ENCODE measurements at regions not wholly inside any gene's neighbourhood (a gene's known extent, or its start where the extent isn't known, plus 50 kb on each side); places are given as distances from the start of the nearest gene placed in this dataset.

- WGBS, 2 experiments (ENCODE audit: extremely low coverage in 1 of 2, insufficient coverage in 1 of 2, insufficient read length in 1 of 2, insufficient replicate concordance in 2 of 2, low coverage in 1 of 2, low lambda C conversion rate in 2 of 2, missing lambda C conversion rate in 1 of 2) = 57% methylated on average over 3 of the region's 3 CpGs; no CpG with 5 or more reads in 1 of the 2 experiments
- no peak overlapping the region for H3K14ac ChIP-seq (ENCODE audit: insufficient read length)
- no peaks in the 10 kb centered on the region for H3K79me1 ChIP-seq (ENCODE audit: low read depth, low read length)
- H2BK20ac ChIP-seq (ENCODE audit: low read length) = no peak overlapping the region
- H3K36me3 ChIP-seq (ENCODE audit: control insufficient read depth in 2 of 4, insufficient read depth in 4 of 4, low read length in 3 of 4) = no peaks in the 10 kb centered on the region
- no peak overlapping the region for H2AK5ac ChIP-seq (ENCODE audit: low read depth, low read length)
- H2BK5ac ChIP-seq (ENCODE audit: low read depth, low read length) = no peak overlapping the region
- H3K9me3 ChIP-seq (ENCODE audit: insufficient read depth in 2 of 2, low read depth in 1 of 2, low read length in 1 of 2) = no peaks in the 10 kb centered on the region
- no peak overlapping the region for H3K23ac ChIP-seq (ENCODE audit: insufficient read length)
- no peaks in the 10 kb centered on the region for H3K27me3 ChIP-seq (replicated peaks in 1 of 4; ENCODE audit: control insufficient read depth in 3 of 4, extremely low read depth in 1 of 4, insufficient read depth in 3 of 4, low read length in 3 of 4)
- FAIRE-seq (no peak), DNase-seq (ENCODE audit: low read depth in 1 of 2, low spot score in 2 of 2) (no peak)
- H3K4me3 ChIP-seq (ENCODE audit: extremely low read depth in 1 of 4, insufficient read depth in 2 of 4, low read depth in 3 of 4, low read length in 4 of 4) = no peak overlapping the region
- no peak overlapping the region for H3K56ac ChIP-seq (replicated peaks; ENCODE audit: insufficient read length, low read depth, low read length)
- CTCF ChIA-PET (ENCODE audit: partially characterized antibody) = interaction anchor here (0.7 to 1.0 kb wide), 3 partner anchors 18 to 49 kb away, joined by 3 to 4 read pairs (median 3); no protein-coding TSS in a partner anchor
- POLR2A ChIA-PET (ENCODE audit: partially characterized antibody) = no interaction called here
- no peak overlapping the region for H3K18ac ChIP-seq (ENCODE audit: extremely low read depth, low read length)
- no peak overlapping the region for H3K9ac ChIP-seq (replicated peaks in 1 of 4; ENCODE audit: extremely low read depth in 1 of 4, low read depth in 3 of 4, low read length in 3 of 4)
- no peak overlapping the region for H3K4me2 ChIP-seq (ENCODE audit: insufficient read depth in 1 of 2, low read depth in 2 of 2, low read length in 2 of 2)
- no peak overlapping the region for H2BK12ac ChIP-seq (ENCODE audit: low read depth, low read length)
- H4K5ac ChIP-seq (ENCODE audit: insufficient read length, low read depth, low read length) = no peak overlapping the region
- H3K27ac ChIP-seq (ENCODE audit: low read depth, low read length) = no peak overlapping the region
- no peaks in the 10 kb centered on the region for H3K79me2 ChIP-seq (ENCODE audit: control insufficient read depth in 1 of 2, insufficient read depth in 2 of 2, low read length in 2 of 2)
- no peak overlapping the region for H4K8ac ChIP-seq (ENCODE audit: extremely low read depth, insufficient read depth, low read length)
- no peak for TF ChIP-seq CHD1 (IDR thresholded peaks at IDR 0.05; ENCODE audit: low read depth, low read length)
- no peak for TF ChIP-seq JUN (IDR thresholded peaks at IDR 0.05; ENCODE audit: low read depth, low read length)
- no peak for TF ChIP-seq CEBPB (IDR thresholded peaks at IDR 0.05; ENCODE audit: low read depth, low read length)
- no peak for TF ChIP-seq PHF8 (conservative IDR thresholded peaks at IDR 0.05; ENCODE audit: low read depth, low read length)
- no peak for TF ChIP-seq KDM4A (IDR thresholded peaks at IDR 0.05; ENCODE audit: low read depth, low read length, severe bottlenecking)
- TF ChIP-seq GTF2F1 (IDR thresholded peaks at IDR 0.05; ENCODE audit: borderline replicate concordance, low read depth, low read length) = no peak
- TF ChIP-seq, protein P1, sequence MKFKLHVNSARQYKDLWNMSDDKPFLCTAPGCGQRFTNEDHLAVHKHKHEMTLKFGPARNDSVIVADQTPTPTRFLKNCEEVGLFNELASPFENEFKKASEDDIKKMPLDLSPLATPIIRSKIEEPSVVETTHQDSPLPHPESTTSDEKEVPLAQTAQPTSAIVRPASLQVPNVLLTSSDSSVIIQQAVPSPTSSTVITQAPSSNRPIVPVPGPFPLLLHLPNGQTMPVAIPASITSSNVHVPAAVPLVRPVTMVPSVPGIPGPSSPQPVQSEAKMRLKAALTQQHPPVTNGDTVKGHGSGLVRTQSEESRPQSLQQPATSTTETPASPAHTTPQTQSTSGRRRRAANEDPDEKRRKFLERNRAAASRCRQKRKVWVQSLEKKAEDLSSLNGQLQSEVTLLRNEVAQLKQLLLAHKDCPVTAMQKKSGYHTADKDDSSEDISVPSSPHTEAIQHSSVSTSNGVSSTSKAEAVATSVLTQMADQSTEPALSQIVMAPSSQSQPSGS (IDR thresholded peaks at IDR 0.05; ENCODE audit: low read length) = no peak
- TF ChIP-seq SUZ12 (IDR thresholded peaks at IDR 0.05; ENCODE audit: low read length) = no peak
- TF ChIP-seq KDM1A (IDR thresholded peaks at IDR 0.05; ENCODE audit: borderline replicate concordance, low read length) = no peak
- TF ChIP-seq SIN3A (conservative IDR thresholded peaks at IDR 0.05 in 1 of 2, IDR thresholded peaks at IDR 0.05 in 1 of 2; ENCODE audit: low read depth in 1 of 2, low read length in 2 of 2) = no peak
- no peak for TF ChIP-seq RBBP5 (IDR thresholded peaks at IDR 0.05; ENCODE audit: borderline replicate concordance, low read depth, low read length)
- no peak for TF ChIP-seq RXRA (IDR thresholded peaks at IDR 0.05; ENCODE audit: insufficient read depth, low read depth, low read length)
- H4K91ac ChIP-seq (replicated peaks; ENCODE audit: insufficient read length, low read length) = no peak overlapping the region
- no peak overlapping the region for H2BK120ac ChIP-seq (replicated peaks; ENCODE audit: low read depth, low read length)
- no peaks in the 10 kb centered on the region for H3K23me2 ChIP-seq (ENCODE audit: low read depth, low read length)
- H4K20me1 ChIP-seq (replicated peaks in 1 of 2; ENCODE audit: control insufficient read depth in 1 of 2, insufficient read depth in 2 of 2, low read length in 2 of 2) = no peaks in the 10 kb centered on the region
- H2AFZ ChIP-seq (ENCODE audit: low read length) = no peak overlapping the region
- H2BK15ac ChIP-seq (ENCODE audit: low read length) = no peak overlapping the region
- no peak overlapping the region for H3K4ac ChIP-seq (replicated peaks; ENCODE audit: insufficient read length, low read depth, low read length)
- no peaks in the 10 kb centered on the region for H3K4me1 ChIP-seq (replicated peaks in 1 of 4; ENCODE audit: control insufficient read depth in 3 of 4, insufficient read depth in 4 of 4, low read length in 3 of 4)
These were observed 167.1 kb upstream of the FN1 start for GRCh38 chr2:215602997-215603396.

Data from H1 (cell line).